ENCODE measurements at regions not wholly inside any gene's neighbourhood (a gene's known extent, or its start where the extent isn't known, plus 50 kb on each side); places are given as distances from the start of the nearest gene placed in this dataset.

- TF ChIP-seq, protein P1, sequence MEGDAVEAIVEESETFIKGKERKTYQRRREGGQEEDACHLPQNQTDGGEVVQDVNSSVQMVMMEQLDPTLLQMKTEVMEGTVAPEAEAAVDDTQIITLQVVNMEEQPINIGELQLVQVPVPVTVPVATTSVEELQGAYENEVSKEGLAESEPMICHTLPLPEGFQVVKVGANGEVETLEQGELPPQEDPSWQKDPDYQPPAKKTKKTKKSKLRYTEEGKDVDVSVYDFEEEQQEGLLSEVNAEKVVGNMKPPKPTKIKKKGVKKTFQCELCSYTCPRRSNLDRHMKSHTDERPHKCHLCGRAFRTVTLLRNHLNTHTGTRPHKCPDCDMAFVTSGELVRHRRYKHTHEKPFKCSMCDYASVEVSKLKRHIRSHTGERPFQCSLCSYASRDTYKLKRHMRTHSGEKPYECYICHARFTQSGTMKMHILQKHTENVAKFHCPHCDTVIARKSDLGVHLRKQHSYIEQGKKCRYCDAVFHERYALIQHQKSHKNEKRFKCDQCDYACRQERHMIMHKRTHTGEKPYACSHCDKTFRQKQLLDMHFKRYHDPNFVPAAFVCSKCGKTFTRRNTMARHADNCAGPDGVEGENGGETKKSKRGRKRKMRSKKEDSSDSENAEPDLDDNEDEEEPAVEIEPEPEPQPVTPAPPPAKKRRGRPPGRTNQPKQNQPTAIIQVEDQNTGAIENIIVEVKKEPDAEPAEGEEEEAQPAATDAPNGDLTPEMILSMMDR (conservative IDR thresholded peaks at IDR 0.05; ENCODE audit: low read depth, low read length), result no peak
- TF ChIP-seq EZH2 (IDR thresholded peaks at IDR 0.05; ENCODE audit: borderline replicate concordance, low read depth, low read length, poor library complexity, severe bottlenecking), result no peak
These were observed 65.5 kb upstream of the HSPB3 start for GRCh38 chr5:54390015-54390414.

All from A673 (cell line).